HG03064 (cell line): ENCODE measurements at regions not wholly inside any gene's neighbourhood (a gene's known extent, or its start where the extent isn't known, plus 50 kb on each side); places are given as distances from the start of the nearest gene placed in this dataset.
"Not testable (repeated sequence)": the region's sequence is repeated elsewhere in the genome, so short reads cannot be mapped to it uniquely, and the experiment has no call there.

Experiments
- ATAC-seq: cut with Tn5 transposase; IDR thresholded peaks from one replicate; pipeline ENCODE4 v1.9.1; 2021; ENCODE audit warnings: low read depth; ENCODE audit not compliant: unreplicated experiment

GRCh38 chr7:150169515-150169914 is 153.6 kb upstream of the LRRC61 start:
- not testable (repeated sequence) for ATAC-seq

- not testable (repeated sequence) for ATAC-seq
Measured at GRCh38 chr7:150169943-150170490, 153.1 kb upstream of the LRRC61 start.

- not testable (repeated sequence) for ATAC-seq
Measured at GRCh38 chr7:150183602-150184001, 139.6 kb upstream of the LRRC61 start.

- ATAC-seq = peak; percentile 78
Measured at GRCh38 chr7:150189963-150190362, 133.2 kb upstream of the LRRC61 start.

GRCh38 chr7:150192541-150192940 is 130.6 kb upstream of the LRRC61 start:
- not testable (repeated sequence) for ATAC-seq

- not testable (repeated sequence) for ATAC-seq
Measured at GRCh38 chr7:150193866-150194265, 129.3 kb upstream of the LRRC61 start.
